SU-DHL-6 (cell line): ENCODE measurements at regions not wholly inside any gene's neighbourhood (a gene's known extent, or its start where the extent isn't known, plus 50 kb on each side); places are given as distances from the start of the nearest gene placed in this dataset.
"Not testable (repeated sequence)": the region's sequence is repeated elsewhere in the genome, so short reads cannot be mapped to it uniquely, and the experiment has no call there.

Experiments
- H2AFZ ChIP-seq: fragments of 200-600 bp; sonication (generic); 2 replicates; pipeline ENCODE4 v1.6.1; 2014; ENCODE audit warnings: low read depth, mild to moderate bottlenecking, moderate library complexity, mixed read lengths, antibody characterized with exemption, low read length; ENCODE audit not compliant: severe bottlenecking
- H3F3A ChIP-seq: fragments of 200-600 bp; shearing (Covaris generic); 2 replicates; pipeline ENCODE4 v1.6.0; 2016; ENCODE audit warnings: antibody characterized with exemption, mild to moderate bottlenecking; ENCODE audit not compliant: insufficient read depth
- H3K27ac ChIP-seq: fragments of 200-600 bp; sonication (generic); 2 replicates; pipeline ENCODE4 v1.5.1; 2016; ENCODE audit warnings: low read depth, mild to moderate bottlenecking, low read length, moderate library complexity, mixed read lengths
- H3K27me3 ChIP-seq: fragments of 200-600 bp; sonication (generic), shearing (Covaris generic); 2 replicates; pipeline ENCODE4 v1.6.0; 2014; ENCODE audit warnings: mild to moderate bottlenecking, low read length
- H3K36me3 ChIP-seq: fragments of 200-600 bp; sonication (generic); 2 replicates; pipeline ENCODE4 v1.6.1; 2014; ENCODE audit warnings: mild to moderate bottlenecking, low read length, mixed read lengths
- H3K4me2 ChIP-seq: fragments of 300-600, 200-600 bp; shearing (Covaris generic), sonication (generic); 2 replicates; pipeline ENCODE4 v1.6.0; 2014; ENCODE audit warnings: low read length, low read depth, mild to moderate bottlenecking; ENCODE audit not compliant: poor library complexity, severe bottlenecking
- H3K4me3 ChIP-seq: fragments of 200-600 bp; sonication (generic); 2 replicates; pipeline ENCODE4 v1.5.1; 2014; ENCODE audit warnings: antibody characterized with exemption, low read length, mild to moderate bottlenecking, mixed read lengths; ENCODE audit not compliant: insufficient read depth, poor library complexity, severe bottlenecking
- H3K79me2 ChIP-seq: fragments of 200-600 bp; sonication (generic); 2 replicates; pipeline ENCODE4 v1.6.1; 2014; ENCODE audit warnings: mild to moderate bottlenecking, low read length, moderate library complexity; ENCODE audit not compliant: insufficient read depth
- H3K9ac ChIP-seq: fragments of 200-600 bp; sonication (generic); 2 replicates; pipeline ENCODE4 v1.7.0; 2014; ENCODE audit warnings: mild to moderate bottlenecking, low read length
- H3K9me2 ChIP-seq: fragments of 200-600 bp; sonication (generic); replicated peaks from 2 replicates; pipeline ENCODE4 v1.6.1; 2014; ENCODE audit warnings: low read length; ENCODE audit not compliant: insufficient read depth
- H3K9me3 ChIP-seq: fragments of 200-600 bp; sonication (generic); 2 replicates; pipeline ENCODE4 v1.6.1; 2014; ENCODE audit warnings: low read length, mixed read lengths; ENCODE audit not compliant: insufficient read depth
- H4K20me1 ChIP-seq: fragments of 200-600 bp; sonication (generic); 2 replicates; pipeline ENCODE4 v1.6.1; 2014; ENCODE audit warnings: low read depth, mild to moderate bottlenecking, antibody characterized with exemption, low read length, moderate library complexity, mixed read lengths
- CTCF ChIP-seq: fragments of 200-600 bp; sonication (generic); IDR thresholded peaks from one replicate; pipeline ENCODE4 v1.5.1; 2017; ENCODE audit warnings: antibody characterized with exemption, mild to moderate bottlenecking, low read length, moderate library complexity; ENCODE audit not compliant: insufficient read depth, poor library complexity, severe bottlenecking
- EZH2phosphoT487 ChIP-seq: fragments of 200-600 bp; sonication (generic), shearing (Covaris generic); conservative IDR thresholded peaks from 2 replicates; pipeline ENCODE4 v1.6.1; 2018; ENCODE audit warnings: mild to moderate bottlenecking, antibody characterized with exemption, low read length, moderate library complexity, mixed read lengths

GRCh38 chr7:68250143-68250542 lies 1253.5 kb downstream of the TYW1 start:
- Histone ChIP-seq H4K20me1 (no peaks in the 10 kb centered on the region), H3K9ac (no peak overlapping the region), H3K79me2 (no peaks in the 10 kb centered on the region), H3K27me3 (no peaks in the 10 kb centered on the region), H3K27ac (no peak overlapping the region), H3K4me3 (no peak overlapping the region), H3K9me2 (no peaks in the 10 kb centered on the region), H3K4me2 (no peak overlapping the region), H3F3A (no peaks in the 10 kb centered on the region), H2AFZ (no peak overlapping the region), H3K36me3 (no peaks in the 10 kb centered on the region), H3K9me3 (peaks cover 8% of the 10 kb centered on the region)
- TF ChIP-seq EZH2phosphoT487 = no peak
- TF ChIP-seq CTCF = no peak

GRCh38 chr7:68254815-68255214 lies 1258.2 kb downstream of the TYW1 start:
- not testable (repeated sequence) for H4K20me1 ChIP-seq, H3K27ac ChIP-seq, H3K4me3 ChIP-seq, H3F3A ChIP-seq, H3K4me2 ChIP-seq, H3K9ac ChIP-seq, H3K27me3 ChIP-seq, H3K36me3 ChIP-seq, H3K9me3 ChIP-seq, H3K9me2 ChIP-seq, H3K79me2 ChIP-seq, H2AFZ ChIP-seq

- Histone ChIP-seq H4K20me1 (no peaks in the 10 kb centered on the region), H2AFZ (no peak overlapping the region), H3K9ac (no peak overlapping the region)
These were observed 1259.7 kb downstream of the TYW1 start for GRCh38 chr7:68256295-68256694.

GRCh38 chr7:68258609-68259008 lies 1262.0 kb downstream of the TYW1 start:
- no peak for TF ChIP-seq CTCF
- no peak for TF ChIP-seq EZH2phosphoT487
- Histone ChIP-seq H3K4me2 (no peak overlapping the region), H3K4me3 (no peak overlapping the region), H3F3A (no peaks in the 10 kb centered on the region), H3K27ac (no peak overlapping the region), H3K9me3 (no peaks in the 10 kb centered on the region), H4K20me1 (no peaks in the 10 kb centered on the region), H3K9ac (no peak overlapping the region), H3K9me2 (no peaks in the 10 kb centered on the region), H3K79me2 (no peaks in the 10 kb centered on the region), H3K36me3 (no peaks in the 10 kb centered on the region), H3K27me3 (no peaks in the 10 kb centered on the region), H2AFZ (no peak overlapping the region)

More at GRCh38 chr7:68256295-68256694, 1259.7 kb downstream of the TYW1 start:
- H3K9me2 ChIP-seq = no peaks in the 10 kb centered on the region
- no peak overlapping the region for H3K27ac ChIP-seq
- no peak overlapping the region for H3K4me2 ChIP-seq
- no peaks in the 10 kb centered on the region for H3K36me3 ChIP-seq
- H3K9me3 ChIP-seq = no peaks in the 10 kb centered on the region
- no peaks in the 10 kb centered on the region for H3F3A ChIP-seq
- no peak overlapping the region for H3K4me3 ChIP-seq
- no peaks in the 10 kb centered on the region for H3K27me3 ChIP-seq
- no peak for TF ChIP-seq EZH2phosphoT487
- TF ChIP-seq CTCF = no peak
- no peaks in the 10 kb centered on the region for H3K79me2 ChIP-seq
